IMR-90 (cell line): ENCODE measurements at regions not wholly inside any gene's neighbourhood (a gene's known extent, or its start where the extent isn't known, plus 50 kb on each side); places are given as distances from the start of the nearest gene placed in this dataset.

Experiments used
- ATAC-seq: fragments of 200-7000 bp; cut with Tn5 transposase; 2 replicates; pipeline ENCODE4 v1.9.1; 2020; ENCODE audit warnings: low read depth, mild to moderate bottlenecking, moderate library complexity
- BruUV-seq: library from RNA; stranded (reverse); fragments of 400-500 nt; replicated peaks from 2 replicates; lab custom pipeline; 2021; lab: Mats Ljungman, UMichigan
- CTCF ChIA-PET: fragments of 300-600 bp; formaldehyde crosslinking; extraction: SDS; loops from one replicate; lab custom pipeline; 2021; ENCODE audit warnings: antibody characterized with exemption; lab: Yijun Ruan, JAX
- POLR2A ChIA-PET: fragments of 300-600 bp; sonication (Branson Sonifier 250); formaldehyde crosslinking; loops from one replicate; lab custom pipeline; 2022; ENCODE audit warnings: antibody characterized with exemption; ENCODE audit not compliant: unreplicated experiment; lab: Charles Lee
- DNase-seq: peaks from one replicate; pipeline ENCODE4 v3.0.0; 2013
- H2AFZ ChIP-seq: replicated peaks from 2 replicates; pipeline ENCODE3; 2013; ENCODE audit warnings: low read length, mild to moderate bottlenecking; ENCODE audit not compliant: poor library complexity
- H2AK5ac ChIP-seq: 2 replicates; pipeline ENCODE4 v1.6.1; 2013; ENCODE audit warnings: low read depth, low read length, inconsistent platforms
- H2AK9ac ChIP-seq: replicated peaks from 2 replicates; pipeline ENCODE3; 2013; ENCODE audit warnings: mild to moderate bottlenecking, low read depth, low read length, moderate library complexity; ENCODE audit not compliant: poor library complexity
- H2BK120ac ChIP-seq: 2 replicates; pipeline ENCODE4 v1.6.1; 2013; ENCODE audit warnings: low read depth, low read length, inconsistent platforms
- H2BK15ac ChIP-seq: 3 replicates; pipeline ENCODE4 v1.6.1; 2013; ENCODE audit warnings: low read depth, low read length, inconsistent platforms
- H2BK20ac ChIP-seq: 2 replicates; pipeline ENCODE4 v1.6.1; 2013; ENCODE audit warnings: low read depth, mild to moderate bottlenecking, inconsistent platforms, low read length, moderate library complexity
- H2BK5ac ChIP-seq: 2 replicates; pipeline ENCODE4 v1.6.1; 2013; ENCODE audit warnings: mild to moderate bottlenecking, low read depth, low read length, inconsistent platforms; ENCODE audit not compliant: poor library complexity, severe bottlenecking
- H3K14ac ChIP-seq: replicated peaks from 2 replicates; pipeline ENCODE4 v1.6.1; 2013; ENCODE audit warnings: low read depth, low read length, inconsistent platforms
- H3K18ac ChIP-seq: 2 replicates; pipeline ENCODE4 v1.6.1; 2013; ENCODE audit warnings: low read depth, low read length, control low read depth
- H3K23ac ChIP-seq: 2 replicates; pipeline ENCODE4 v1.6.1; 2013; ENCODE audit warnings: low read depth, low read length, inconsistent platforms
- H3K27ac ChIP-seq: 2 replicates; pipeline ENCODE4 v1.5.1; 2013; ENCODE audit warnings: mild to moderate bottlenecking, control low read depth, low read length; ENCODE audit not compliant: insufficient read depth
- H3K27me3 ChIP-seq: 2 replicates; pipeline ENCODE4 v1.6.1; 2013; ENCODE audit warnings: low read length; ENCODE audit not compliant: control insufficient read depth, insufficient read depth
- H3K36me3 ChIP-seq: 2 replicates; pipeline ENCODE4 v1.6.1; 2013; ENCODE audit warnings: low read length, mixed read lengths; ENCODE audit not compliant: control insufficient read depth, insufficient read depth
- H3K4ac ChIP-seq: 2 replicates; pipeline ENCODE4 v1.6.1; 2013; ENCODE audit warnings: low read depth, low read length, inconsistent platforms
- H3K4me1 ChIP-seq: 2 replicates; pipeline ENCODE4 v1.6.1; 2013; ENCODE audit warnings: low read length, mixed read lengths; ENCODE audit not compliant: control insufficient read depth, insufficient read depth
- H3K4me2 ChIP-seq: 2 replicates; pipeline ENCODE4 v1.6.1; 2013; ENCODE audit warnings: low read depth, mild to moderate bottlenecking, control low read depth, low read length, moderate library complexity
- H3K4me3 ChIP-seq: 2 replicates; pipeline ENCODE4 v1.5.1; 2013; ENCODE audit warnings: low read depth, mild to moderate bottlenecking, control low read depth, low read length, moderate library complexity; ENCODE audit not compliant: insufficient read depth
- H3K56ac ChIP-seq: 2 replicates; pipeline ENCODE4 v1.6.1; 2013; ENCODE audit warnings: low read length, inconsistent platforms; ENCODE audit not compliant: insufficient read depth; ENCODE audit errors: extremely low read depth
- H3K79me1 ChIP-seq, 2 experiments: 2 replicates each; pipeline ENCODE4 v1.6.1; 2013; ENCODE audit warnings: low read length in 2 of 2, inconsistent platforms in 1 of 2, low read depth in 1 of 2
- H3K9ac ChIP-seq: 2 replicates; pipeline ENCODE4 v1.6.1; 2013; ENCODE audit warnings: low read depth, low read length, control low read depth
- H3K9me1 ChIP-seq: 2 replicates; pipeline ENCODE4 v1.6.1; 2013; ENCODE audit warnings: low read length, inconsistent platforms; ENCODE audit not compliant: insufficient read depth
- H3K9me3 ChIP-seq: 2 replicates; pipeline ENCODE4 v1.6.1; 2013; ENCODE audit warnings: low read length; ENCODE audit not compliant: control insufficient read depth, insufficient read depth
- H4K20me1 ChIP-seq: 2 replicates; pipeline ENCODE4 v1.6.1; 2013; ENCODE audit warnings: low read length, inconsistent platforms; ENCODE audit not compliant: insufficient read depth
- H4K5ac ChIP-seq: 2 replicates; pipeline ENCODE4 v1.6.1; 2013; ENCODE audit warnings: mild to moderate bottlenecking, low read depth, low read length, control low read depth
- H4K8ac ChIP-seq, 2 experiments: 2 replicates each; pipeline ENCODE4 v1.6.1; 2013; ENCODE audit warnings: low read depth in 2 of 2, low read length in 2 of 2, control low read depth in 1 of 2, inconsistent platforms in 1 of 2
- H4K91ac ChIP-seq: 2 replicates; pipeline ENCODE4 v1.6.1; 2013; ENCODE audit warnings: low read depth, low read length, inconsistent platforms; ENCODE audit not compliant: insufficient read depth
- CTCF ChIP-seq: conservative IDR thresholded peaks from 2 replicates; pipeline ENCODE4 v1.5.1; 2012; ENCODE audit warnings: mild to moderate bottlenecking, low read depth, low read length, improper control_type of control experiment
- MAFK ChIP-seq: IDR thresholded peaks from 2 replicates; pipeline ENCODE4 v1.6.1; 2012; ENCODE audit warnings: low read depth, low read length, improper control_type of control experiment
- RAD21 ChIP-seq: IDR thresholded peaks from 2 replicates; pipeline ENCODE4 v1.6.1; 2012; ENCODE audit warnings: low read length, improper control_type of control experiment
- USF2 ChIP-seq: fragments of 150-350 bp; IDR thresholded peaks from 2 replicates; pipeline ENCODE4 v1.6.1; 2017; ENCODE audit warnings: mild to moderate bottlenecking, antibody characterized with exemption, low read length, low read depth
- dilution Hi-C: fragments of 300-500 bp; cut with HindIII; formaldehyde crosslinking; loops from one replicate; pipeline ENCODE4 v1.14.3; 2018; ENCODE audit warnings: low sequenced_read_pairs; ENCODE audit not compliant: unreplicated experiment
- in situ Hi-C: fragments of 300-500 bp; cut with MboI; formaldehyde crosslinking; loops from 3 replicates; pipeline ENCODE4 v1.14.3; 2019; ENCODE audit warnings: low sequenced_read_pairs, inconsistent platforms, mixed read lengths
- intact Hi-C: fragments of 100-400 bp; cut with micrococcal nuclease; formaldehyde crosslinking; loops from 2 replicates; pipeline ENCODE4 v1.10.0; 2022

- BruUV-seq = no TSS peak
- no peaks in the 10 kb centered on the region for H3K79me1 ChIP-seq
- CTCF ChIA-PET = no interaction called here
Measured at GRCh38 chr13:56299650-56300049, 841.1 kb upstream of the PRR20A start.

More at GRCh38 chr13:56299650-56300049, 841.1 kb upstream of the PRR20A start:
- Histone ChIP-seq H2AK9ac (no peak overlapping the region), H2BK120ac (no peak overlapping the region), H2BK5ac (no peak overlapping the region), H3K23ac (no peak overlapping the region), H3K9me1 (no peaks in the 10 kb centered on the region), H3K27me3 (no peaks in the 10 kb centered on the region), H3K9ac (no peak overlapping the region), H4K5ac (no peak overlapping the region), H2BK20ac (no peak overlapping the region), H4K20me1 (no peaks in the 10 kb centered on the region), H2BK15ac (no peak overlapping the region), H4K91ac (no peak overlapping the region), H3K14ac (no peak overlapping the region), H3K18ac (no peak overlapping the region), H3K27ac (no peak overlapping the region), H3K4me3 (no peak overlapping the region), H3K36me3 (no peaks in the 10 kb centered on the region), H4K8ac (no peak overlapping the region), H3K4me2 (no peak overlapping the region), H3K4ac (no peak overlapping the region), H3K9me3 (peaks cover 4% of the 10 kb centered on the region), H2AK5ac (no peak overlapping the region), H3K56ac (no peak overlapping the region), H3K4me1 (no peaks in the 10 kb centered on the region), H2AFZ (no peak overlapping the region)
- ATAC-seq (no peak), DNase-seq (no peak)
- in situ Hi-C loops = no loop called here
- POLR2A ChIA-PET = no interaction called here
- TF ChIP-seq USF2 = no peak
- no peak for TF ChIP-seq MAFK
- no peak for TF ChIP-seq CTCF
- TF ChIP-seq RAD21 = no peak
- intact Hi-C loops = no loop called here
- dilution Hi-C loops = no loop called here
